Natural killer cell (primary cell): ENCODE measurements at regions not wholly inside any gene's neighbourhood (a gene's known extent, or its start where the extent isn't known, plus 50 kb on each side); places are given as distances from the start of the nearest gene placed in this dataset.

Experiments
- ATAC-seq, 3 donors: fragments of 150-1000 bp in 2 of 3; fragments of 200-7000 bp in 1 of 3; cut with Tn5 transposase; 1 replicate in 1 of 3; 2 replicates in 2 of 3; pipeline ENCODE4 v1.10.0; 2021; ENCODE audit warnings: mild to moderate bottlenecking in 2 of 3, moderate library complexity in 2 of 3
- DNase-seq, 2 donors: peaks; one replicate each; pipeline versions ENCODE4 v3.0.0 to v3.0.0-alpha.2; 2013 to 2021; ENCODE audit warnings: mixed read lengths in 1 of 2
- H3K27ac ChIP-seq: one replicate; pipeline ENCODE4 v1.5.1; 2013; ENCODE audit warnings: mild to moderate bottlenecking, low read length
- H3K27me3 ChIP-seq: one replicate; pipeline ENCODE4 v1.6.1; 2013; ENCODE audit warnings: low read length; ENCODE audit not compliant: control insufficient read depth, insufficient read depth
- H3K36me3 ChIP-seq: one replicate; pipeline ENCODE4 v1.6.1; 2013; ENCODE audit warnings: low read length; ENCODE audit not compliant: control insufficient read depth, insufficient read depth
- H3K4me1 ChIP-seq: one replicate; pipeline ENCODE4 v1.6.1; 2013; ENCODE audit warnings: low read length; ENCODE audit not compliant: control insufficient read depth, insufficient read depth
- H3K4me3 ChIP-seq: one replicate; pipeline ENCODE4 v1.5.1; 2013; ENCODE audit warnings: low read length
- H3K9me3 ChIP-seq: one replicate; pipeline ENCODE4 v1.6.1; 2013; ENCODE audit warnings: low read length; ENCODE audit not compliant: control insufficient read depth, insufficient read depth
- H3K27ac Mint-ChIP-seq, 2 donors: one replicate each; pipeline ENCODE4 v1.8.0; 2022; ENCODE audit warnings: mild to moderate bottlenecking in 2 of 2, mixed read lengths in 2 of 2, moderate library complexity in 1 of 2
- H3K27me3 Mint-ChIP-seq, 2 donors: one replicate each; pipeline ENCODE4 v1.8.0; 2022; ENCODE audit warnings: low read depth in 2 of 2, mixed read lengths in 2 of 2
- H3K36me3 Mint-ChIP-seq: one replicate; pipeline ENCODE4 v1.8.0; 2022; ENCODE audit warnings: mixed read lengths
- H3K4me1 Mint-ChIP-seq, 2 donors: one replicate each; pipeline ENCODE4 v1.8.0; 2022; ENCODE audit warnings: mixed read lengths in 2 of 2
- H3K4me3 Mint-ChIP-seq: one replicate; pipeline ENCODE4 v1.8.0; 2022; ENCODE audit warnings: mild to moderate bottlenecking, moderate library complexity, mixed read lengths
- H3K9me3 Mint-ChIP-seq, 2 donors: one replicate each; pipeline ENCODE4 v1.8.0; 2022; ENCODE audit warnings: mixed read lengths in 2 of 2
- CTCF ChIP-seq: fragments of 200-600 bp; IDR thresholded peaks from one replicate; pipeline ENCODE4 v1.8.0; 2022; ENCODE audit warnings: antibody characterized with exemption
- WGBS: methylation state at CpG from one replicate; pipeline ENCODE4 v1.1.7; 2013; ENCODE audit warnings: missing lambda C conversion rate; ENCODE audit not compliant: insufficient coverage; 5-methylcytosine and 5-hydroxymethylcytosine counted together
- intact Hi-C: fragments of 100-400 bp; cut with micrococcal nuclease; formaldehyde crosslinking; loops from one replicate; pipeline ENCODE4 v1.14.2; 2022

- ATAC-seq, result no peak
- Histone ChIP-seq H3K36me3 (no peaks in the 10 kb centered on the region), H3K27me3 (no peaks in the 10 kb centered on the region), H3K27ac (no peak overlapping the region), H3K9me3 (no peaks in the 10 kb centered on the region), H3K4me1 (no peaks in the 10 kb centered on the region), H3K4me3 (no peak overlapping the region)
- intact Hi-C loops, result no loop called here
- WGBS, result 77% methylated on average over 6 of the region's 6 CpGs
- TF ChIP-seq CTCF, result no peak
- H3K9me3 Mint-ChIP-seq, result no peaks in the 10 kb centered on the region
- H3K4me1 Mint-ChIP-seq, result no peaks in the 10 kb centered on the region
- no peaks in the 10 kb centered on the region for H3K36me3 Mint-ChIP-seq
- H3K4me3 Mint-ChIP-seq, result no peak overlapping the region
- no peak overlapping the region for H3K27ac Mint-ChIP-seq
- no peak for DNase-seq
- H3K27me3 Mint-ChIP-seq, result no peaks in the 10 kb centered on the region
Measured at GRCh38 chr10:130371156-130371555, 235.0 kb downstream of the GLRX3 start.

- no peaks in the 10 kb centered on the region for H3K36me3 ChIP-seq
- H3K4me3 Mint-ChIP-seq, result no peak overlapping the region
- H3K27ac Mint-ChIP-seq, result no peak overlapping the region
- H3K9me3 Mint-ChIP-seq, result no peaks in the 10 kb centered on the region
- H3K27ac ChIP-seq, result no peak overlapping the region
- H3K4me1 ChIP-seq, result no peaks in the 10 kb centered on the region
- H3K36me3 Mint-ChIP-seq, result no peaks in the 10 kb centered on the region
- intact Hi-C loops, result no loop called here
- no peaks in the 10 kb centered on the region for H3K27me3 Mint-ChIP-seq
- WGBS, result 74% methylated on average over 16 of the region's 16 CpGs
- DNase-seq, result no peak
- H3K27me3 ChIP-seq, result no peaks in the 10 kb centered on the region
- H3K9me3 ChIP-seq, result no peaks in the 10 kb centered on the region
- TF ChIP-seq CTCF, result no peak
- H3K4me1 Mint-ChIP-seq, result no peaks in the 10 kb centered on the region
- ATAC-seq, result no peak
- no peak overlapping the region for H3K4me3 ChIP-seq
Measured at GRCh38 chr10:130371666-130372065, 235.5 kb downstream of the GLRX3 start.

GRCh38 chr10:130372222-130372621, 236.0 kb downstream of the GLRX3 start:
- Histone ChIP-seq H3K27ac (no peak overlapping the region), H3K9me3 (no peaks in the 10 kb centered on the region), H3K4me3 (no peak overlapping the region), H3K4me1 (no peaks in the 10 kb centered on the region), H3K27me3 (no peaks in the 10 kb centered on the region), H3K36me3 (no peaks in the 10 kb centered on the region)
- Mint-ChIP-seq H3K9me3 (no peaks in the 10 kb centered on the region), H3K27ac (no peak overlapping the region), H3K4me1 (no peaks in the 10 kb centered on the region), H3K27me3 (no peaks in the 10 kb centered on the region), H3K36me3 (no peaks in the 10 kb centered on the region), H3K4me3 (no peak overlapping the region)
- TF ChIP-seq CTCF, result no peak
- WGBS, result 90% methylated on average over 11 of the region's 11 CpGs
- intact Hi-C loops, result no loop called here
- DNase-seq (no peak), ATAC-seq (no peak)

GRCh38 chr10:130372866-130373265, 236.7 kb downstream of the GLRX3 start:
- Mint-ChIP-seq H3K27me3 (no peaks in the 10 kb centered on the region), H3K36me3 (no peaks in the 10 kb centered on the region), H3K4me3 (no peak overlapping the region), H3K27ac (no peak overlapping the region), H3K4me1 (no peaks in the 10 kb centered on the region), H3K9me3 (no peaks in the 10 kb centered on the region)
- no peak overlapping the region for H3K4me3 ChIP-seq
- TF ChIP-seq CTCF, result no peak
- H3K27me3 ChIP-seq, result no peaks in the 10 kb centered on the region
- ATAC-seq, result no peak
- no peaks in the 10 kb centered on the region for H3K36me3 ChIP-seq
- intact Hi-C loops, result no loop called here
- no peak overlapping the region for H3K27ac ChIP-seq
- no peaks in the 10 kb centered on the region for H3K4me1 ChIP-seq
- DNase-seq, result no peak
- WGBS, result 85% methylated on average over 9 of the region's 9 CpGs
- no peaks in the 10 kb centered on the region for H3K9me3 ChIP-seq
